DOHH2 (cell line): ENCODE measurements at regions not wholly inside any gene's neighbourhood (a gene's known extent, or its start where the extent isn't known, plus 50 kb on each side); places are given as distances from the start of the nearest gene placed in this dataset.

Experiments
- EZH2phosphoT487 ChIP-seq: fragments of 200-600 bp; sonication (generic); IDR thresholded peaks from 2 replicates; pipeline ENCODE4 v1.6.1; 2017; ENCODE audit warnings: borderline replicate concordance, mild to moderate bottlenecking, antibody characterized with exemption, low read length, moderate library complexity, mixed read lengths
- TF ChIP-seq, protein P1 (sequence below): fragments of 200-600 bp; sonication (generic); IDR thresholded peaks from one replicate; pipeline ENCODE4 v1.5.1; 2014; ENCODE audit warnings: antibody characterized with exemption, mild to moderate bottlenecking, low read depth, low read length; ENCODE audit not compliant: poor library complexity, severe bottlenecking

DNA sequence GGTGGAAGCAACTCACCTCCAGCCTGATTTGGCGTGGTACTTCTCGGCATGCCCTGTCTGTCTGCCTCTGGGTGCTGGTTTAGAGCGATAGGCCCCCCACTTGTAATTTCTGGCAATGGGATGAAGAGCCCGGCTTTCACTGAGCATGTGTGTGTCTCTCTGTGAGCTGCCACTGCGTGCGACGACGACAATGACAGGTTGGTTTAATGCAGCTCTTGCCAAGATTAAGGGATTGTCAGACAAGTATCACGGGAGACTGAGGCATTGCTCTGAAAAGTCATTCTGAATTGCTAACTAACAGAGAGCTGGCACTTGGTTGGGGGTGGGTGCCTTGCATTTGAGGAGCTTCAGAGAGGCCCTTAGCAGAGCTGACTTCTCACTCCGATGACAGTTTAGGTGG, 348.8 kb upstream of the CLINT1 start:
- TF ChIP-seq, protein P1, sequence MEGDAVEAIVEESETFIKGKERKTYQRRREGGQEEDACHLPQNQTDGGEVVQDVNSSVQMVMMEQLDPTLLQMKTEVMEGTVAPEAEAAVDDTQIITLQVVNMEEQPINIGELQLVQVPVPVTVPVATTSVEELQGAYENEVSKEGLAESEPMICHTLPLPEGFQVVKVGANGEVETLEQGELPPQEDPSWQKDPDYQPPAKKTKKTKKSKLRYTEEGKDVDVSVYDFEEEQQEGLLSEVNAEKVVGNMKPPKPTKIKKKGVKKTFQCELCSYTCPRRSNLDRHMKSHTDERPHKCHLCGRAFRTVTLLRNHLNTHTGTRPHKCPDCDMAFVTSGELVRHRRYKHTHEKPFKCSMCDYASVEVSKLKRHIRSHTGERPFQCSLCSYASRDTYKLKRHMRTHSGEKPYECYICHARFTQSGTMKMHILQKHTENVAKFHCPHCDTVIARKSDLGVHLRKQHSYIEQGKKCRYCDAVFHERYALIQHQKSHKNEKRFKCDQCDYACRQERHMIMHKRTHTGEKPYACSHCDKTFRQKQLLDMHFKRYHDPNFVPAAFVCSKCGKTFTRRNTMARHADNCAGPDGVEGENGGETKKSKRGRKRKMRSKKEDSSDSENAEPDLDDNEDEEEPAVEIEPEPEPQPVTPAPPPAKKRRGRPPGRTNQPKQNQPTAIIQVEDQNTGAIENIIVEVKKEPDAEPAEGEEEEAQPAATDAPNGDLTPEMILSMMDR, result no peak
- TF ChIP-seq EZH2phosphoT487, result no peak
